T-helper 1 cell treated with Interleukin-12 subunit alpha and Interleukin-12 subunit beta and Interleukin-4 antibody, amounts not matched to agents 30 μg/mL and 1 μg/mL, for 36 hours (primary cell): ENCODE measurements at regions not wholly inside any gene's neighbourhood (a gene's known extent, or its start where the extent isn't known, plus 50 kb on each side); places are given as distances from the start of the nearest gene placed in this dataset.

Source experiments
- H3K27ac Mint-ChIP-seq: one replicate; pipeline ENCODE4 v1.8.0; 2021; ENCODE audit warnings: mild to moderate bottlenecking, mixed read lengths
- H3K27me3 Mint-ChIP-seq: one replicate; pipeline ENCODE4 v1.8.0; 2021; ENCODE audit warnings: low read depth, mixed read lengths
- H3K36me3 Mint-ChIP-seq: one replicate; pipeline ENCODE4 v1.8.0; 2021; ENCODE audit warnings: low read depth, mixed read lengths
- H3K4me1 Mint-ChIP-seq: one replicate; pipeline ENCODE4 v1.8.0; 2021; ENCODE audit warnings: low read depth, mixed read lengths
- H3K4me3 Mint-ChIP-seq: one replicate; pipeline ENCODE4 v1.8.0; 2021; ENCODE audit warnings: mild to moderate bottlenecking, moderate library complexity, mixed read lengths
- H3K9me3 Mint-ChIP-seq: one replicate; pipeline ENCODE4 v1.8.0; 2021; ENCODE audit warnings: mixed read lengths

- Mint-ChIP-seq H3K27me3 (no peaks in the 10 kb centered on the region), H3K36me3 (no peaks in the 10 kb centered on the region), H3K9me3 (peaks cover 7% of the 10 kb centered on the region)
These were observed 1385.8 kb downstream of the PCDH9 start for GRCh38 chr13:65844266-65844841.

DNA sequence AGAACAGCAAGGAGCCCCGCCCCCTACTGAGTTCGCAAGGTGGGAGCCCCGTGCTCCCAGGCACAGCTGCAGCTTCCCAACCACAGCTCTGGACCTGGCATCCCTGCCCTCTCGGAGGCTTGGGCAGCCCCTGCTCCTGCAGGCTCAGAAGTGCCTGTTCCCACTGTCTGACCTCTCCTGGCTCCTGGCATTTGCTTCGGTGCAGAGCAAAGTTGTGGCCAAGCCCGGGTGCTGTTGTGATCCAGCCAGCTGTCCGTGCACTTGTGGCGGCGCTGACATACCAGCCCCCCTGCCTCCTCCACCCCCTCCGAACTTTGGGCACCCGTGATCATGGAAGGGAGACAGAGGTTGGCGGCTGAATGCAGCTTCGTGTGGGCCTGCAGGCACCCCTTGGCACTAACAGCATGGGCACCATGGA, 1386.8 kb downstream of the PCDH9 start:
- no peaks in the 10 kb centered on the region for H3K4me1 Mint-ChIP-seq
- H3K4me3 Mint-ChIP-seq = no peak overlapping the region
- H3K27me3 Mint-ChIP-seq = no peaks in the 10 kb centered on the region
- H3K9me3 Mint-ChIP-seq = peaks cover 7% of the 10 kb centered on the region
- H3K36me3 Mint-ChIP-seq = no peaks in the 10 kb centered on the region
- H3K27ac Mint-ChIP-seq = no peak overlapping the region

More at GRCh38 chr13:65844266-65844841, 1385.8 kb downstream of the PCDH9 start:
- H3K4me1 Mint-ChIP-seq = no peaks in the 10 kb centered on the region
- H3K27ac Mint-ChIP-seq = no peak overlapping the region
- no peak overlapping the region for H3K4me3 Mint-ChIP-seq

DNA sequence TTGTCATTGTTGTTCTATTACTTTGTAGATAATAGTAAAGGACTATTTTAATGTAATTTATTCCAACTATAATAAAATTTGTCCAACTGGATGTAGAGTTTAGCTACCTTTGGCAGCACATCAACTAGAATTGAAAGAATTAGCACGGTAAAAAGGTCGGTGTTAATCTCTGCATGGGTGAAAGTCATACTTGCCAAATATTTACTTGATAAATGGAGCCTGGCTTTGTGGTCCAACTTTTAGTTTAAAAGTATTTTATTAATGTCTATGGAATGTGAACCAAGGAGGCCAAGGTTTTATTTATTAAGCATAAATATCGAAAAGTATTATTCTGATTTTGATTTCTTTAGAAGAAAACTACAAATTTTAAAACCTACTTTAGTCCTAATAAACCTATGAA, 1389.0 kb downstream of the PCDH9 start:
- Mint-ChIP-seq H3K27me3 (no peaks in the 10 kb centered on the region), H3K9me3 (peaks cover 10% of the 10 kb centered on the region), H3K4me1 (no peaks in the 10 kb centered on the region), H3K36me3 (no peaks in the 10 kb centered on the region), H3K4me3 (no peak overlapping the region), H3K27ac (no peak overlapping the region)

DNA sequence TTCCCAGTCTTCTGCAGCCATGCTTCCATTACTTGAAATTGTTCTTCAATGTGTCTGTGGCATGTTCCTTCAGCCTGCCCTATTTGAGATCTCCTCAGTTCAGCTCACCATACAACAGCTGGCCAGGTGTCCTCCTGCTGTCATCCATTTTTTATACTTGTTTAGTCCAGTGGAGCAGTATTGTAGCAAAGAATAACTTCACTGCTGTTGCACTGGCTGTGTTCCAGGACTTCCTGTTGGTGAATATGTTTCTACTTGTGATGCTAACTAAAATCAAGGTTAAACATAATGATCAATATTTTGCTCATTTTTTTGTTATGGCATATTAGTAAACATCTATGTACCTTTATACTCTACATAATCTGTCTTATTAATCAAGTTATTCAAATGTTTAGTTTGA, 1394.1 kb downstream of the PCDH9 start:
- peaks cover 3% of the 10 kb centered on the region for H3K9me3 Mint-ChIP-seq
- no peak overlapping the region for H3K27ac Mint-ChIP-seq
- H3K36me3 Mint-ChIP-seq = no peaks in the 10 kb centered on the region
- no peaks in the 10 kb centered on the region for H3K27me3 Mint-ChIP-seq
- no peak overlapping the region for H3K4me3 Mint-ChIP-seq
- H3K4me1 Mint-ChIP-seq = no peaks in the 10 kb centered on the region

DNA sequence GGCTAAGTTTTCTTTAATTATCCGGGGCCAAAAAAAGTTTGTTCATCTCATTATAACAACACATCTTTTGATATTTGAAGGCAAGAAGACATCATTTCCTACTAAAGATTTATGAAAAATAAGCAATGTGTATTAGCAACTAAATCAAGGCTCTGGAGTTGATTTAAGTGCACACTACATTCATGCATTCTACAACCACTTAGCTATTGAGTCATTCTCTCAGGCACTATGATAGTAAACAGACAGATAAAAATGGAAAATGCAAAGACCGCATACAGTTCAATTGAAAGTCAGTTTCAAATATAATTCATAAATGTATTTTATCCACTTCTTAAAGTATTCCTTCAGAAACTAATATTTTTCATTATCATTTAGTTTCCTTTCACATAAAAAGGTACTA, 1395.2 kb downstream of the PCDH9 start:
- Mint-ChIP-seq H3K27me3 (no peaks in the 10 kb centered on the region), H3K4me3 (no peak overlapping the region), H3K4me1 (no peaks in the 10 kb centered on the region), H3K36me3 (no peaks in the 10 kb centered on the region), H3K27ac (no peak overlapping the region), H3K9me3 (peaks cover 10% of the 10 kb centered on the region)

- no peaks in the 10 kb centered on the region for H3K27me3 Mint-ChIP-seq
- peaks cover 6% of the 10 kb centered on the region for H3K9me3 Mint-ChIP-seq
- no peaks in the 10 kb centered on the region for H3K36me3 Mint-ChIP-seq
- no peak overlapping the region for H3K4me3 Mint-ChIP-seq
- no peaks in the 10 kb centered on the region for H3K4me1 Mint-ChIP-seq
- H3K27ac Mint-ChIP-seq = no peak overlapping the region
These were observed 1399.5 kb downstream of the PCDH9 start for GRCh38 chr13:65830411-65831205.

GRCh38 chr13:65829241-65830008, 1400.7 kb downstream of the PCDH9 start:
- Mint-ChIP-seq H3K4me1 (no peaks in the 10 kb centered on the region), H3K4me3 (no peak overlapping the region), H3K27me3 (no peaks in the 10 kb centered on the region), H3K27ac (no peak overlapping the region), H3K9me3 (peaks cover 6% of the 10 kb centered on the region), H3K36me3 (no peaks in the 10 kb centered on the region)

DNA sequence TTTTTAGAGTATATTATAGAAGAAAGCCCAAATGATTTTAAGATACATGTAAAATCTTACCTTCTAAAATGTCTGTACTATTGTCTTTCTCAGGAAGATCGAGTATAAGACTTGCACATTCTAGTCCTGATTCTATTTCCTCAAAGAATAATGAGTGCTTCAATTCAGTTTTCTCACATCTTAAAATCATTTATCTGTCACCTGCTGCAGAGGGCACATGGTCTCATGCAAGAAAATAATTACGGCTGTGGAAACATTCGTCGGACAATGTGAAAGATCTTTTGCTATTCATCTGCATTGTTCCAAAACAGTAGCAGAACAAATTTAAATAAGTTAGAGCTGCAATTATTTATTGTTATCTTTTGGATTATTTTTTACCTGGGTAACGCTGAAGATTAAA, 1403.5 kb downstream of the PCDH9 start:
- no peak overlapping the region for H3K27ac Mint-ChIP-seq
- H3K27me3 Mint-ChIP-seq = no peaks in the 10 kb centered on the region
- no peaks in the 10 kb centered on the region for H3K4me1 Mint-ChIP-seq
- no peaks in the 10 kb centered on the region for H3K36me3 Mint-ChIP-seq
- H3K9me3 Mint-ChIP-seq = peaks cover 6% of the 10 kb centered on the region
- no peak overlapping the region for H3K4me3 Mint-ChIP-seq

DNA sequence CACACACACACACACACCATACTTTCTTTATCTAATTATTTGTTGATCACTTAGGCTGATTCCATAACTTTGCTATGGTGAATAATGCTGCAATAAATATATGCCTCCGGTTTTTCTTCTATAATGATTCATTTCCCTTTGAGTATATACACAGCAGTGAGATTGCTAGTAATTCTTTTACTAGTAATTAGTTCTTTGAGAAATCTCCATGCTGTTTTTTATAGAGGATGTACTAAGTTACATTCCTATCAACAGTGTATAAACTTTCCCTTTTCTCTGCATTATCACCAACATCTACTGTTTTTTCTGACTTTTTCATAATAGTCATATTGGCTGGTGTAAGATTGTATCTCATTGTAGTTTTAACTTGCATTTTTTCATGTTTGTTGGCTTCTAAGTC, 1405.1 kb downstream of the PCDH9 start:
- no peak overlapping the region for H3K27ac Mint-ChIP-seq
- no peaks in the 10 kb centered on the region for H3K27me3 Mint-ChIP-seq
- H3K9me3 Mint-ChIP-seq = no peaks in the 10 kb centered on the region
- no peaks in the 10 kb centered on the region for H3K4me1 Mint-ChIP-seq
- no peak overlapping the region for H3K4me3 Mint-ChIP-seq
- no peaks in the 10 kb centered on the region for H3K36me3 Mint-ChIP-seq

GRCh38 chr13:65808061-65808460, 1422.1 kb downstream of the PCDH9 start:
- H3K36me3 Mint-ChIP-seq = no peaks in the 10 kb centered on the region
- no peaks in the 10 kb centered on the region for H3K4me1 Mint-ChIP-seq
- no peak overlapping the region for H3K4me3 Mint-ChIP-seq
- no peaks in the 10 kb centered on the region for H3K27me3 Mint-ChIP-seq
- H3K9me3 Mint-ChIP-seq = peaks cover 7% of the 10 kb centered on the region
- no peak overlapping the region for H3K27ac Mint-ChIP-seq

DNA sequence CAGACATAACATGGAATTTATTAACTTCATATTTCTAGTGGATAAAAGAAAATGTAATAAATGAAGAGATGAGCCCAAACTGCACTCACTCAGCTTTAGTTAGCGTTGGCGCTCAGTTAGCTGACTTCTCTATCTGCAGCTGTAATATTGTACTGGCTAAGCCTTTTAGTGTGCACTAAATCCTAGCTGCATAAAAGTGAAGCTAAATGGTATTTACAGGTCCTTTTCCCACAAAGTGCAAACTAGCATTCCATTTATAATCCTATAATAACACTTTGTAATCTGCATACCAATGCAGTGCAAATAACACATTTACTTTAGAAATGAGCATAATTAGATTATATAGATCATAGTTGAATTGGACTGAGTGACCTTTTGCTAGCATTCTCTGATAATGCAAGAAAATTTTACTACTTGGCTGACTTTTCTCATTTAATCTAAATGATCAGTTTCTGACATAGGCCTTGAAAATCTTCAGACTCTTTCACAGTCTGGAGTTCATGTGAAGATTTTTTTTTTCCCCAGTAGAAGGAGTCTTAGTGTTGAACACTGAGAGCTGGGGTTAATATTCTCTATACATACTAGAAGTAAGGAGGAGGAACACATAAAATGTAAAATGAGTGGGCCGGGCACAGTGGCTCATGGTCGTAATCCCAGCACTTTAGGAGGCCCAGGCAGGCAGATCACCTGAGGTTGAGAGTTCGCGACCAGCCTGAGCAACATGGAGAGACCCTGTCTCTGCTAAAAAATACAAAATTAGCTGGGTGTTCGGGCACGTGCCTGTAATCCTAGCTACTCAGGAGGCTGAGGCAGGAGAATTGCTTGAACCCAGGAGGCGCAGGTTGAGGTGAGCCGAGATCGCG, 1426.4 kb downstream of the PCDH9 start:
- peaks cover 4% of the 10 kb centered on the region for H3K9me3 Mint-ChIP-seq
- no peaks in the 10 kb centered on the region for H3K36me3 Mint-ChIP-seq
- no peak overlapping the region for H3K4me3 Mint-ChIP-seq
- no peak overlapping the region for H3K27ac Mint-ChIP-seq
- H3K4me1 Mint-ChIP-seq = no peaks in the 10 kb centered on the region
- no peaks in the 10 kb centered on the region for H3K27me3 Mint-ChIP-seq

GRCh38 chr13:65789815-65790214, 1440.3 kb downstream of the PCDH9 start:
- no peak overlapping the region for H3K27ac Mint-ChIP-seq
- H3K4me3 Mint-ChIP-seq = no peak overlapping the region
- peaks cover 11% of the 10 kb centered on the region for H3K9me3 Mint-ChIP-seq
- H3K27me3 Mint-ChIP-seq = no peaks in the 10 kb centered on the region
- no peaks in the 10 kb centered on the region for H3K4me1 Mint-ChIP-seq
- no peaks in the 10 kb centered on the region for H3K36me3 Mint-ChIP-seq

- Mint-ChIP-seq H3K4me3 (no peak overlapping the region), H3K36me3 (no peaks in the 10 kb centered on the region), H3K27ac (no peak overlapping the region), H3K27me3 (no peaks in the 10 kb centered on the region), H3K4me1 (no peaks in the 10 kb centered on the region), H3K9me3 (peaks cover 18% of the 10 kb centered on the region)
These were observed 1443.1 kb downstream of the PCDH9 start for GRCh38 chr13:65787082-65787481.

GRCh38 chr13:65784088-65784816, 1445.9 kb downstream of the PCDH9 start:
- no peak overlapping the region for H3K27ac Mint-ChIP-seq
- no peaks in the 10 kb centered on the region for H3K36me3 Mint-ChIP-seq
- H3K27me3 Mint-ChIP-seq = no peaks in the 10 kb centered on the region
- peaks cover 26% of the 10 kb centered on the region for H3K9me3 Mint-ChIP-seq
- H3K4me1 Mint-ChIP-seq = no peaks in the 10 kb centered on the region
- no peak overlapping the region for H3K4me3 Mint-ChIP-seq
